ENCODE measurements at regions not wholly inside any gene's neighbourhood (a gene's known extent, or its start where the extent isn't known, plus 50 kb on each side); places are given as distances from the start of the nearest gene placed in this dataset.
A peak's percentile ranks its signal among the peaks of the same experiment; 100 is the strongest.

DNA sequence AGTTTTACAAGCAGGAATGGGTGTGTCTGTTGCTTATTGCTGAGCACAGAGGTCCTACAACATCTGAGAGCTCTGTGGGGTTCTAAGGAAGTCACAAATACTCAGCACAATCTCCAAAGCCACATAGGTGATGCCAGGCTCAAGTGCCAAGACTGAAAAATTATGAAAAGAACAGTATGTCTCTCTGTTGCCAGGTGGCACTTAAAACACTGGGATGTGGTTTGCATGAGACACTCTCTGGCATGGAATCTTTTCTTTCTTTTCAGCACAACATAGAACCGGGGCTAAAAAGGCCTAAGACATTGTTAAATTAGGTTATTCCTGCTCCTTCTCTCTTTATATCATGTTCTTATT, 127.3 kb upstream of the PRICKLE2 start:
- DNase-seq = no peak

- no peak for DNase-seq
These were observed 126.7 kb upstream of the PRICKLE2 start for GRCh38 chr3:64351713-64352638.

- DNase-seq = no peak
These were observed 124.3 kb upstream of the PRICKLE2 start for GRCh38 chr3:64349551-64349950.

- DNase-seq = peak; percentile 4
These were observed 120.1 kb upstream of the PRICKLE2 start for GRCh38 chr3:64345371-64345770.

DNA sequence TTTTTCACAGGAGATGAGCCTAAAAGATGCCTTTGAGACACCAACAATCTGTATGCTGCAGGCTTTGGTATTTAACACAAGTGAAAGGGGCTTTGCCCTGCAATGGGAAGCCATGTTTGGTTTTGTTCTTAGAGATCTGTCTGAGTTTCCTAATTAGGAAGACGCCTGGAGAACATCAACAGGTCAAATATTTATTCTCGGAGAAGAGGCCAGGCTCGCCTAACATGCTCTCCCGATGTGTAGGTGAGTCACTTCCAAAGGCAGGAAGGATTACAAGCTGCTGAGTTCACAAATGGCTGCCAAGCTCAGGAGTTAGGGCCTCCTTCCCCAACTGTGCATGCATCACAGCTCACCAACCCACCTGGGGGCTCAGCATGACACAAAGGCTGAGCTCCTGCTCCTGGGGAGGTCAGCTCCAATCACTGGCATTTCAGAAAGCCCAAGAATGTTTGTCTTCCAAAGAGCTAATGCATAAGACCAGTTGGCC, 119.5 kb upstream of the PRICKLE2 start:
- no peak for DNase-seq

GRCh38 chr3:64343689-64344430, 118.6 kb upstream of the PRICKLE2 start:
- DNase-seq = no peak

GRCh38 chr3:64342940-64343688, 117.8 kb upstream of the PRICKLE2 start:
- no peak for DNase-seq

DNA sequence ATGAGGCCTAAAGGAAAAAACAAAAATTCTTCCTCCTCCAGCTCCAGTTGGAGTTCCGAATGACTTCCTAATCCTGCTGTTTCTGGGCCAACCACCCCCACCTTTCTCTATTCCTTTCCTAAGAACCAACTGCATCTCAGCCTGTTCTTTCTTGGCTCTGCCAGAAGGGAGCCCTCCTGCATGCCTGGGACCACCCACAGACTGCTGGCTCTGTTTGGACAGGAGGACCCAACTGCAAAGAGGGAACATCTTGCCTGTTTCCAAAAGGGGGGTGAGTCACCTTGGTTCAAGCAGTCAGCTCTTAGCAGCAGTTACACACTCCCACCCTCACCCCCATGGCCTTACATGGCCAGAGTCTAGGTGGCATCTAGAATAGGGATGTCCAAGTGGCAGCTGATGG, 116.0 kb upstream of the PRICKLE2 start:
- no peak for DNase-seq

- no peak for DNase-seq
These were observed 115.4 kb upstream of the PRICKLE2 start for GRCh38 chr3:64340641-64341101.

- DNase-seq = no peak
These were observed 111.2 kb upstream of the PRICKLE2 start for GRCh38 chr3:64336488-64336887.

DNA sequence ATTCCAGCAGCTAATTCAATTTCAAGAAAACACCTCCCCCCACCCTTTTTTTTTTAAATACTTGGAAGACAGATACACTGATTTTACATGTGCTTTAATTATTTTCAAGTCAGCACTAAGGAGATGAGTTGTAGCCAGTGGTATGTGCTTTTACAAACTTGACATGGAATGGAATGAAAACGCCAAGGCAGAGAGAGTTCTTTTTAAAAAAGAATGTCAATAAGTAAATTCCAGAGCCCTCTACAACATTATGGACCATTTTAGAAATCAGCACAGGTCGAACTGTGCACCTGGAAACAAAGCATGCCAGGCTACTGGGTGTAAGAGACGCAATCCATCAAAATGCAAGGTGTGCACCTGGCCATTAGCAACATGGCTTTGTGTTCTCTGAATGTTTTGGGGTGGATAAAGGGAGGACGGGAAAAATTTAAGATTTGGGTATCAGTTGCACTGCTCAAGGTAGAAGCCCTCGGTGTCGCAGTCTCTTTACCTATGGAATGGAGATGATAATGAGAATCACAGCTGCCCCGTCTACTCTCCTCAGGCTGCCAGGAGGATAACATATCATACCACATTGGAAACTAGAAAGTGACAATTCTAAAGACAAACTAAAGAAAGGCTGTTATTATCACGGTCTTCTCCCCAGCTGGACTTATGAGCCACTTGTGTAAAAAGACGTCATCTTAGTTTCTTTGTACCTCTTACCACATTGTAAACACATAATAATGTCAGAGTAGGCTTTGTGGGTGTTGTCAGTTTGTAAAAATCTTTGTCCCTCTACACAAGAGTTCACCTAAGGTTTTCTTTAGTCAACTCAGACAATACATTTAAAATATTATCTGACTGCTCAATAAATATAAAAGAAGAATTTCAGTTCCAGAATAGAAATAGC, 107.4 kb upstream of the PRICKLE2 start:
- DNase-seq = no peak

DNA sequence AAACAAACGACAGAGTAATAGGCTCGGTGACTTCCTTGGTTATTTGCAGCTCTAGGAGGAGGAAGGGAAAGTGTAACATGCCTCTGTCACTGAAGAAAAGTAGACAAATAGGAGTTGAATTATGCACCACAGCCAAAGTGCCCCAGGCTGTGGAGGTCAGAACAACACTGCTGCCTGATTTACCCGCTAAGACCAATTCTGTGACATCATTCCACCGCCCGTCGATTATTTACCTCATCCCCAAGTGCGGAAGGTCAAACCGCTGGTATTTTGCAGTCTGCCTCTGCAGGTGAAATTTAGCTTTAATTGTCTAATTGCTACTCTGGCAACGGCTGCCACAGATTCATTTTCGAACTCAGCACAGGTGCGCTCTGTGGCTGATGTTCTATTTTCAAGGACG, 106.3 kb upstream of the PRICKLE2 start:
- DNase-seq = no peak

- DNase-seq = no peak
These were observed 103.8 kb upstream of the PRICKLE2 start for GRCh38 chr3:64329037-64329436.

DNA sequence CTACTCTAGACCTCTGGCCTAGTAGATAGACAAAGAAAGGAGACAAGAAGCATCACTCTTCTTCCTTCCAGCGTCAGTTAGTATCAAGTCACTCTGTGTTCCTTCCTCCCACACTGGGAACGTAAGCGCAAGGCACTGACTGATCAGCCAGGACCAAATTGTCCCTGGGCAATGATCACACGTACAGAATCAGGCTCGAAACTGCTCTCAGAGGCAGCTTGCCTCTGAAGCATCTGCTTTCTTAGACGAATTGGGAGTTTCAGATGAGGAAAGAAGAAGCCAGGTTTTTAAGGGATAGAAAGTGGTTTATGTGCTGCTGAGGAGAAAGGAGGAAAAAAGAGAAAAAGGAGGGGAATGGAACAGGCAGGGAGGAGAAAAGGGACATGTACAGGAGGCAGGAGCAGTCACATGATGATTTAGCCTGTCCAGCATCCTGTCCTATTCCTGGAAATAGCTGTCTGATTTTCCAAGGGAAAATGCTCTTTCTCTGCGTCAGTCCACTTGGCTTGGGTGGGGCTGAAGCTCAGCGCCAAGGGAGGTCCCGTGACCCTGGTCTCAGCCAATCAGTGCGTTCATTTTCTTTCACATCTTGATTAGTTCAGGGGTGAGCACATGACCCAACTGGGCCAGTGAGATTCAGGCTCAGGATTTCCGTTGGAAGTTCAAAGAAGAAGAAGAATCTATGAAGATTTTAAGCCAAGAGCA, 102.0 kb upstream of the PRICKLE2 start:
- DNase-seq = no peak

DNA sequence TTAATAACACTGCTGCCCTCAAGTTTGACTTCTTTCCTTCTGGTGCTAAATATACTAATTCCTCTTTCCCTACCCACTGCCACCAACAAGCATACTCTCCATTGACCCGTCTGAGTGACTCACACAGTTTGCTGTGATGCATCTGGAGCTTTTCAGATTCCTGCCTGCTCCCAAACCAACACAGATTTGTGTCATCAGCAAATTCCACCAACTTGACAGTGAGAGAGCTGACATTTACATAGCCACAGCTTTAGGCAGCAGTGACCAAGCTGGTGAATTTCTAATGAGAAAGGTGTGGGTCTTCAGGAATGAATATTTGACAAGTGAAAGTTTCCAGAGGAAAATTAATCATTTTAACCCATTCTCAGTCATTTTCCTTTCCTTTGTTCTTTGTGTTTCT, 96.5 kb upstream of the PRICKLE2 start:
- DNase-seq = no peak

- no peak for DNase-seq
These were observed 94.1 kb upstream of the PRICKLE2 start for GRCh38 chr3:64319391-64319790.

GRCh38 chr3:64318668-64319271, 93.5 kb upstream of the PRICKLE2 start:
- no peak for DNase-seq

DNA sequence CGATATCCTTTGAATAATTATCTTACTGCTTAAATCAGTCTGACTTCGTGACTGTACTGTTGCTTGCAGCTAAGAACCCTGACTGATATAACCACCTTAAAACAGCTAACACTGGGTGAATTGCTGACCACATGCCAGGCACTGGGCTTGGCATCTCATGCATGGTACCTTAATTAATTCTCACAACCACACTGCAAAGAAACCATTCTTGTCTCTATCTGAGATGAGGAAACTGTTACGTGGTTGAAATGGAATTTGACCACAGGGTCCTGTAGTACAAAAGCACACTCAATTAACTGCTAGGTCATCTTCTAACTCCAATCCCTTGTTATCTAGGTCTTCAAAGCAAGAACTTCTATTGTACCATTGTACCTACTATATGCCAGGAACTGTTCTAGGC, 92.7 kb upstream of the PRICKLE2 start:
- DNase-seq = no peak

GRCh38 chr3:64316971-64317370, 91.7 kb upstream of the PRICKLE2 start:
- DNase-seq = no peak

DNA sequence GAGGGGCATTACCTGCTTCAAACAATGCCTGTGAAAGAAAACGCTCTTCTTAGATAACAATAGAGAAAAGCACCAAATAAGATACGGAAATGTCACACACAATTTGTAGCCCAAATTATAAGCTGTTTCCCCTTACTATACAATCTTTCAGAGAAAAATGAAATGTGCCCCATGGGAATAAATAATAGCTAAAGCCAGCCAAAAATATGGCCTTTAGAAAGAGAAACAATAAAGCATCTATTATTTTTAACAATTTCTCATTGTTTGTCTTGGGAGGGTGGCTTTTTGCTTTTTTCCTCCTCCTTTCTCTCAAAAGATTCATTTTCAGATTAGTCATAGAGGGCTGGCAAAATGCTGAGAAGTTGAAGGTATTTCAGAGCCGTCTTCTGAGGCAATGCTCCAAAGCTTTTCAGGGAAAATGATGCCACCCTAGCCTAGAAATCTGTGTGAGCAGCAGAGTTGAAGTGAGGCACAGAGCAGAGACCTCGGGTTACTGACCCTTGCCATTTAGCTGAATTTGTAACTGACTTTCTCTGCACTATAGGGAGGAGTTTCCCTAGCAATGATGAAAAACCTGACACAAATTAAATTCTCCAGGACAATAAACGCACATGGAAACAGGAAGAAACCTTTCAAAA, 86.3 kb upstream of the PRICKLE2 start:
- no peak for DNase-seq

DNA sequence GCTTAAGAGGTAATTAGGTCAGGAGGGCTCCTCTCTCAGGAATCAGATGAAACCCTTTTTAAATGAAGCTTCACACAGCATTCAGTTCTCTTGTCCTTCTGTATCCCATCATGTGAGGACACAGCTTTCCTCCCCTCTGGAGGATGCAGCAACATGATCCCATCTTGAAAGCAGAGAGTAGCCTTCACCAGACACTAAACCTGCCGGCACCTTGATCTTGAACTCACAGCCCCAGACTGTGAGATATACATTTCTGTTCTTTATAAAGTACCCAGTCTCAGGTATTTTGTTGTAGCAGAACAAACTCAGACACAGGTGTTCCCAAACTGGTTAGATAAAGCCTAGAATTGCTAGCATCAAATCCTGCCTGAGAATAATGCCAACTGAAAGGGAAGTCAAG, 83.7 kb upstream of the PRICKLE2 start:
- DNase-seq = no peak
